ENCODE measurements at regions not wholly inside any gene's neighbourhood (a gene's known extent, or its start where the extent isn't known, plus 50 kb on each side); places are given as distances from the start of the nearest gene placed in this dataset.

DNA sequence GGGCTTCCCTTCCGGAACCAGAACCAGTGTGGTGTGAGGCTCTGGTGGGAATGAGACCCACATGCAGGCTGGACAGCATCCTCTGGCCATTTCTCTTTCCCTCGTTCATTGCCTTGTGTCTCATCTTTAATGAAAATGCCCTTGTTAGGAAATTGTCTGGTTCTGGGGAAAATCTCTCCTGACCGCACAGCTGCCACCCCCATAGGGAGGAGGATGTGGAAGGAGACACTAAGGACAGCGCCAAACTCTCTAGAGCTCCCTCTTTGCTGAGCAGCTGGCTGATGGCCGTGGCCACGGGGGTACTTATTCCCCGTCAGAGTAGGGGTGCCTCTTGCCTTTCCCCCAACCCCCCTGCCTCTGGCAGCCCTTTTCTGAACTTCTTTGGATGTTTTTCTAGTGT lies 297.6 kb upstream of the C2CD4B start:
- Histone ChIP-seq H3K4me3 (ENCODE audit: low read length) (no peak overlapping the region), H3K36me3 (ENCODE audit: control insufficient read depth, insufficient read depth, low read length) (no peaks in the 10 kb centered on the region), H3K27ac (ENCODE audit: low read length) (no peak overlapping the region), H3K9me3 (ENCODE audit: control insufficient read depth, insufficient read depth, low read length) (no peaks in the 10 kb centered on the region), H3K4me1 (ENCODE audit: control insufficient read depth, insufficient read depth, low read length) (no peaks in the 10 kb centered on the region; the same call in 1 of the 2 replicates), H3K27me3 (ENCODE audit: control insufficient read depth, insufficient read depth, low read length) (no peaks in the 10 kb centered on the region)
- DNase-seq (ENCODE audit: low read depth, low spot score): no peak
- no CpG with 5 or more reads among the region's 7 CpGs for WGBS (ENCODE audit: insufficient coverage, insufficient read length)

GRCh38 chr15:62464705-62465104 lies 299.6 kb upstream of the C2CD4B start:
- no peaks in the 10 kb centered on the region for H3K9me3 ChIP-seq (ENCODE audit: control insufficient read depth, insufficient read depth, low read length)
- no peak overlapping the region for H3K27ac ChIP-seq (ENCODE audit: low read length)
- no CpG with 5 or more reads among the region's 5 CpGs for WGBS (ENCODE audit: insufficient coverage, insufficient read length)
- no peaks in the 10 kb centered on the region for H3K27me3 ChIP-seq (ENCODE audit: control insufficient read depth, insufficient read depth, low read length)
- no peak for DNase-seq (ENCODE audit: low read depth, low spot score)
- no peak overlapping the region for H3K4me3 ChIP-seq (ENCODE audit: low read length)
- no peaks in the 10 kb centered on the region; the same call in 1 of the 2 replicates for H3K4me1 ChIP-seq (ENCODE audit: control insufficient read depth, insufficient read depth, low read length)
- H3K36me3 ChIP-seq (ENCODE audit: control insufficient read depth, insufficient read depth, low read length): no peaks in the 10 kb centered on the region

DNA sequence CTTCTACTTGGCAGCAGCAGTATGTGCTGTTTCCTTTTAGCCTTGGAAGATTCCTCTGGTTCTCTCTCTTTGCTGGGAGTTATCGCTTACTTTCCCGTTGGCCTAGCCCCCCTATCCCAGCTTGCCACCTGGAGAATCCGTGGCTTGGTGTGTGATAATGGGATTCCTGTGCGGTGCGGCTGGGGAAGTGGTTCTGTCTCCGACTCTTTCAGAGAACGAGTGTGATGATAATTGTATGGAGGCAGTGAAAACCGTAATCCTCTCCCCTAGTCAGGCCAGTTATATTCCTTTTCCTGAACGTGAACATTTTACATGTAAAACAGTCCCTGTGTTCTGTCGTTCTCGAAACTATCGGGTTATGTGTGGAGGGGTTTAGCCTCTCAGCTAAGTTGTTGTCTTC lies 300.1 kb upstream of the C2CD4B start:
- Histone ChIP-seq H3K27me3 (ENCODE audit: control insufficient read depth, insufficient read depth, low read length) (no peaks in the 10 kb centered on the region), H3K4me3 (ENCODE audit: low read length) (no peak overlapping the region), H3K36me3 (ENCODE audit: control insufficient read depth, insufficient read depth, low read length) (no peaks in the 10 kb centered on the region), H3K4me1 (ENCODE audit: control insufficient read depth, insufficient read depth, low read length) (peaks cover under 1% of the 10 kb centered on the region; the same call in 1 of the 2 replicates), H3K27ac (ENCODE audit: low read length) (no peak overlapping the region), H3K9me3 (ENCODE audit: control insufficient read depth, insufficient read depth, low read length) (no peaks in the 10 kb centered on the region)
- WGBS (ENCODE audit: insufficient coverage, insufficient read length): no CpG with 5 or more reads among the region's 12 CpGs
- DNase-seq (ENCODE audit: low read depth, low spot score): no peak

- no peaks in the 10 kb centered on the region for H3K36me3 ChIP-seq (ENCODE audit: control insufficient read depth, insufficient read depth, low read length)
- H3K9me3 ChIP-seq (ENCODE audit: control insufficient read depth, insufficient read depth, low read length): no peaks in the 10 kb centered on the region
- no peaks in the 10 kb centered on the region for H3K27me3 ChIP-seq (ENCODE audit: control insufficient read depth, insufficient read depth, low read length)
- no peak overlapping the region for H3K27ac ChIP-seq (ENCODE audit: low read length)
- no peak for DNase-seq (ENCODE audit: low read depth, low spot score)
- peaks cover 3% of the 10 kb centered on the region; the same call in 1 of the 2 replicates for H3K4me1 ChIP-seq (ENCODE audit: control insufficient read depth, insufficient read depth, low read length)
- H3K4me3 ChIP-seq (ENCODE audit: low read length): no peak overlapping the region
Observed at GRCh38 chr15:62469478-62469873, 304.4 kb upstream of the C2CD4B start.

GRCh38 chr15:62469874-62470688 lies 305.0 kb upstream of the C2CD4B start:
- H3K36me3 ChIP-seq (ENCODE audit: control insufficient read depth, insufficient read depth, low read length): no peaks in the 10 kb centered on the region
- H3K4me1 ChIP-seq (ENCODE audit: control insufficient read depth, insufficient read depth, low read length): peaks cover 3% of the 10 kb centered on the region; the same call in 1 of the 2 replicates
- H3K27me3 ChIP-seq (ENCODE audit: control insufficient read depth, insufficient read depth, low read length): no peaks in the 10 kb centered on the region
- H3K4me3 ChIP-seq (ENCODE audit: low read length): no peak overlapping the region
- no peak overlapping the region for H3K27ac ChIP-seq (ENCODE audit: low read length)
- no peaks in the 10 kb centered on the region for H3K9me3 ChIP-seq (ENCODE audit: control insufficient read depth, insufficient read depth, low read length)
- no peak for DNase-seq (ENCODE audit: low read depth, low spot score)
- WGBS (ENCODE audit: insufficient coverage, insufficient read length): no CpG with 5 or more reads among the region's 11 CpGs

- no peak overlapping the region for H3K4me3 ChIP-seq (ENCODE audit: low read length)
- H3K36me3 ChIP-seq (ENCODE audit: control insufficient read depth, insufficient read depth, low read length): no peaks in the 10 kb centered on the region
- H3K27me3 ChIP-seq (ENCODE audit: control insufficient read depth, insufficient read depth, low read length): no peaks in the 10 kb centered on the region
- H3K4me1 ChIP-seq (ENCODE audit: control insufficient read depth, insufficient read depth, low read length): 0 out of 2 replicates have a peak, but pooled peaks cover 3% of the 10 kb centered on the region
- no peaks in the 10 kb centered on the region for H3K9me3 ChIP-seq (ENCODE audit: control insufficient read depth, insufficient read depth, low read length)
- DNase-seq (ENCODE audit: low read depth, low spot score): no peak
- H3K27ac ChIP-seq (ENCODE audit: low read length): no peak overlapping the region
- no CpG with 5 or more reads among the region's 6 CpGs for WGBS (ENCODE audit: insufficient coverage, insufficient read length)
Observed at GRCh38 chr15:62472616-62473299, 307.7 kb upstream of the C2CD4B start.

GRCh38 chr15:62474021-62474770 lies 309.1 kb upstream of the C2CD4B start:
- no CpG with 5 or more reads among the region's 9 CpGs for WGBS (ENCODE audit: insufficient coverage, insufficient read length)
- no peak overlapping the region for H3K27ac ChIP-seq (ENCODE audit: low read length)

DNA sequence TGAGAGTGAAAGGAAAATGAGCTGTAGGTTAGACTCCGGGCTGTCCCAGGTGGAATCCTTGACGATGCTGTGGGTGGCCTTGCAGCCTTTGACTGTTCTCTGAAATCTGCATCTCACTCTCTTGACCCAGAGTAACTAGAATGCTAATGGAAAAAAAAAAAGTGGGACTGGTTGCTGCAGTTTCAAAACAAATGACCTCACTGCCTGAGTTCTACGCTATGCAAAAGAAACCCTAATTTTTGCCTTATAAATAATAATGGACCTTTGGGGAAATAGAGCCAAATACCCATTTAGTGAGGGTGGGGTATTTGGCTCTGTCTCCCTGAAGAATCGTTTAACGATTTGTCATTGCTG lies 309.7 kb upstream of the C2CD4B start:
- WGBS (ENCODE audit: insufficient coverage, insufficient read length): no CpG with 5 or more reads among the region's 5 CpGs
- no peaks in the 10 kb centered on the region for H3K27me3 ChIP-seq (ENCODE audit: control insufficient read depth, insufficient read depth, low read length)
- H3K27ac ChIP-seq (ENCODE audit: low read length): no peak overlapping the region
- H3K9me3 ChIP-seq (ENCODE audit: control insufficient read depth, insufficient read depth, low read length): no peaks in the 10 kb centered on the region
- H3K4me3 ChIP-seq (ENCODE audit: low read length): no peak overlapping the region
- no peak for DNase-seq (ENCODE audit: low read depth, low spot score)
- H3K36me3 ChIP-seq (ENCODE audit: control insufficient read depth, insufficient read depth, low read length): no peaks in the 10 kb centered on the region
- H3K4me1 ChIP-seq (ENCODE audit: control insufficient read depth, insufficient read depth, low read length): 0 out of 2 replicates have a peak, but pooled peaks cover 3% of the 10 kb centered on the region

More at GRCh38 chr15:62474021-62474770, 309.1 kb upstream of the C2CD4B start:
- no peaks in the 10 kb centered on the region for H3K36me3 ChIP-seq (ENCODE audit: control insufficient read depth, insufficient read depth, low read length)
- DNase-seq (ENCODE audit: low read depth, low spot score): no peak
- no peaks in the 10 kb centered on the region for H3K27me3 ChIP-seq (ENCODE audit: control insufficient read depth, insufficient read depth, low read length)
- no peak overlapping the region for H3K4me3 ChIP-seq (ENCODE audit: low read length)
- 0 out of 2 replicates have a peak, but pooled peaks cover 3% of the 10 kb centered on the region for H3K4me1 ChIP-seq (ENCODE audit: control insufficient read depth, insufficient read depth, low read length)
- H3K9me3 ChIP-seq (ENCODE audit: control insufficient read depth, insufficient read depth, low read length): no peaks in the 10 kb centered on the region

DNA sequence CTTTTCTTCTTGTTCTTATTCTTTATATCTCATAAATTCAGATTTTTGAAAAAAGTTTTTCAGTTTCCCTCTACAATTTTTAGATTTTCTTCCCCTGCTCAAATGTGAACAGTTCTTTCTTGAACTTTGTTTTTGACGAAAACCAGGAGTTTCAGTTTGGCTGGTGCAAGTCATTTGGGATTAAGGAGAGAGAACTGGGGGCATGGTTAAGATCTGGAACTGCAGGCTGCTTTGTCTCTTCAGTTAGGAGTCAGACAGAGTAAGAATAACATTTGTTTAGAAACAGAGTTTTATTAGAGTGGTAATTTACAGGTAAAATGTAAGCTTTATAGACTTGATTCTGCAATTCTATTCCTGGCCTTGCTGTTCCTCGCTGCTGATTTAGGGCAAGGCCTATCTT lies 310.5 kb upstream of the C2CD4B start:
- no peak for DNase-seq (ENCODE audit: low read depth, low spot score)
- H3K9me3 ChIP-seq (ENCODE audit: control insufficient read depth, insufficient read depth, low read length): no peaks in the 10 kb centered on the region
- H3K27me3 ChIP-seq (ENCODE audit: control insufficient read depth, insufficient read depth, low read length): no peaks in the 10 kb centered on the region
- no peak overlapping the region for H3K4me3 ChIP-seq (ENCODE audit: low read length)
- H3K27ac ChIP-seq (ENCODE audit: low read length): no peak overlapping the region
- no CpG with 5 or more reads among the region's 2 CpGs for WGBS (ENCODE audit: insufficient coverage, insufficient read length)
- no peaks in the 10 kb centered on the region for H3K36me3 ChIP-seq (ENCODE audit: control insufficient read depth, insufficient read depth, low read length)
- no peaks in the 10 kb centered on the region for H3K4me1 ChIP-seq (ENCODE audit: control insufficient read depth, insufficient read depth, low read length)

- H3K4me3 ChIP-seq (ENCODE audit: low read length): no peak overlapping the region; the same call in 1 of the 2 replicates
- DNase-seq (ENCODE audit: low read depth, low spot score): no peak
- H3K27me3 ChIP-seq (ENCODE audit: control insufficient read depth, insufficient read depth, low read length): no peaks in the 10 kb centered on the region
- no peak overlapping the region for H3K27ac ChIP-seq (ENCODE audit: low read length)
- no peaks in the 10 kb centered on the region for H3K4me1 ChIP-seq (ENCODE audit: control insufficient read depth, insufficient read depth, low read length)
- no peaks in the 10 kb centered on the region for H3K36me3 ChIP-seq (ENCODE audit: control insufficient read depth, insufficient read depth, low read length)
- WGBS (ENCODE audit: insufficient coverage, insufficient read length): no CpG with 5 or more reads among the region's 9 CpGs
- H3K9me3 ChIP-seq (ENCODE audit: control insufficient read depth, insufficient read depth, low read length): no peaks in the 10 kb centered on the region
Observed at GRCh38 chr15:62476163-62476562, 311.1 kb upstream of the C2CD4B start.
